Spinal cord (tissue), 9 donors: ENCODE measurements at regions not wholly inside any gene's neighbourhood (a gene's known extent, or its start where the extent isn't known, plus 50 kb on each side); places are given as distances from the start of the nearest gene placed in this dataset.

Experiments used
- DNase-seq, 6 donors: peaks; one replicate each; pipeline versions ENCODE4 v3.0.0 to v3.0.0-alpha.2; 2013 to 2015; ENCODE audit warnings: low spot score in 6 of 6, low read depth in 4 of 6
- H3K27ac ChIP-seq: one replicate; pipeline ENCODE4 v1.5.1; 2013; ENCODE audit warnings: low read depth, low read length, control low read depth
- H3K27me3 ChIP-seq: one replicate; pipeline ENCODE4 v1.6.1; 2013; ENCODE audit warnings: low read length; ENCODE audit not compliant: control insufficient read depth, insufficient read depth
- H3K36me3 ChIP-seq: one replicate; pipeline ENCODE4 v1.6.1; 2013; ENCODE audit warnings: low read length; ENCODE audit not compliant: control insufficient read depth, insufficient read depth
- H3K4me1 ChIP-seq: one replicate; pipeline ENCODE4 v1.6.1; 2013; ENCODE audit warnings: low read length; ENCODE audit not compliant: control insufficient read depth, insufficient read depth
- H3K4me3 ChIP-seq: one replicate; pipeline ENCODE4 v1.5.1; 2013; ENCODE audit warnings: low read depth, low read length, control low read depth
- H3K9me3 ChIP-seq: one replicate; pipeline ENCODE4 v1.6.1; 2013; ENCODE audit warnings: low read length; ENCODE audit not compliant: control insufficient read depth, insufficient read depth
- WGBS: methylation state at CpG from one replicate; pipeline ENCODE4 v1.1.5; 2013; ENCODE audit warnings: missing lambda C conversion rate; ENCODE audit not compliant: insufficient coverage; 5-methylcytosine and 5-hydroxymethylcytosine counted together
- donor health status: healthy.

DNA sequence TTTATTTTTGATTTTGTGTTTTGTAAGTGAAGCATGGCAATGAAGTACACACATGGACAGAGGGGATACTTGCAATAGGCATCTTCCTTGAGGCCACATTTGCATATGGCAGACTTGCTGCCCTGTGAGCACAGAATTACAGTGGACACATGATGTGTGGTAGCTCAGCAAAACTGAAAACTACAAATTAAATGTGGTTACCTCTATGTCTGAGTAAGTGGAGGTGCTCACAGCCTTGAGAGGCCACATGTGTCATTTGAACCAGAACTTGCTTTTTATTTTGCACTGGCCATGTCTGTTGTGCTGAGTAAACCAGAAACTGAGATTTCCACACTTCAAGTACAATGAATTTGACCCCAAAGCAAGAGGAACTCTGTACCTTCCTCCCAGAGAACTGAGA, 998.5 kb upstream of the NXPH2 start:
- H3K9me3 ChIP-seq = no peaks in the 10 kb centered on the region
- H3K4me3 ChIP-seq = no peak overlapping the region
- H3K36me3 ChIP-seq = no peaks in the 10 kb centered on the region
- no peaks in the 10 kb centered on the region for H3K4me1 ChIP-seq
- no peak for DNase-seq
- no peak overlapping the region for H3K27ac ChIP-seq
- H3K27me3 ChIP-seq = no peaks in the 10 kb centered on the region

DNA sequence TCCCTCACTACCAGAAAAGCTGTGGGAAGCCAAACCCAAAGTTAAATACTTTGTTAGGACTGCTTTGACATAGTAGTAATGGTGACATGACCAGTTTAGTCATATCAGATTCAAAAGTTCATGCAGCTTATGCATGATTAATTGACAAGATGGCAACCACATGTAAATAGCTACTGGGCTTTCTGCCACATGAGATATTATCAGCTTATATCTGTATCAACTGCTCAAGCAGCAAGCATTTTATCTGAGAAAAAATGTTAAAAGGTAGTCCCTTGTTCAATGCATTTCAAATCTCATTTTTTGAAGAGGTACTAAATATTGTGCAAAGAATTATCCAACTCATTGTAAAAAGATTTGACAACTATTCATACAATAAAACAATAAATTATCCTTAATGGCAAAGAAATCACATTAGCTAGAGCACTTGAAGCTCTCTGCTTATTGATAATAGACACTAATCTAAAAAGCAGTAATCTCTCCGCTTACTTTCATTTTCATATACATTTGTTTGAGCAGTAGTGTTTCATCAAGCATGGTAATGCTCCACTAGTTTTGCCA, 993.6 kb upstream of the NXPH2 start:
- no peaks in the 10 kb centered on the region for H3K9me3 ChIP-seq
- no peaks in the 10 kb centered on the region for H3K27me3 ChIP-seq
- H3K27ac ChIP-seq = no peak overlapping the region
- no peaks in the 10 kb centered on the region for H3K4me1 ChIP-seq
- WGBS = no CpG with 5 or more reads among the region's 1 CpG
- no peak overlapping the region for H3K4me3 ChIP-seq
- H3K36me3 ChIP-seq = no peaks in the 10 kb centered on the region
- DNase-seq = no peak

DNA sequence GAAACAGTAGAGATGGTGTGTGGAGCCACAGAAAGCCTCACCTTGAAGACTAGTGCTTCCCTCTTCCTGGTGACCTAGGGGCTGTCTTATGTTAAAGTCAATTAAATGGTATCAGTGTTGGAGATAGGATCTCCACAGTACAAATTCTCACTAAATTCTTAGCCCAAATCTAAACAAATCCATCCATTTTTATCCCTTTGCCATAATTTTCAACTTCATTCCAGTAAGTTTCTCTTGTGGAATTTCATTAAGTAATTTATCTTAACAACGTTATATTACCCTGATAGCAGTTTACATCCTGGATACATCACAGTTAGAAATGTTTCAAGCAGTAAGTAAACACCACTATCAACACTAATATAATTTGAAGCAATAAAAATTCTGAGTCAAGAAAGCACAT, 989.4 kb upstream of the NXPH2 start:
- H3K4me1 ChIP-seq = no peaks in the 10 kb centered on the region
- H3K27ac ChIP-seq = no peak overlapping the region
- H3K4me3 ChIP-seq = no peak overlapping the region
- DNase-seq = no peak
- H3K27me3 ChIP-seq = no peaks in the 10 kb centered on the region
- WGBS = no CpG with 5 or more reads among the region's 1 CpG
- no peaks in the 10 kb centered on the region for H3K9me3 ChIP-seq
- no peaks in the 10 kb centered on the region for H3K36me3 ChIP-seq

DNA sequence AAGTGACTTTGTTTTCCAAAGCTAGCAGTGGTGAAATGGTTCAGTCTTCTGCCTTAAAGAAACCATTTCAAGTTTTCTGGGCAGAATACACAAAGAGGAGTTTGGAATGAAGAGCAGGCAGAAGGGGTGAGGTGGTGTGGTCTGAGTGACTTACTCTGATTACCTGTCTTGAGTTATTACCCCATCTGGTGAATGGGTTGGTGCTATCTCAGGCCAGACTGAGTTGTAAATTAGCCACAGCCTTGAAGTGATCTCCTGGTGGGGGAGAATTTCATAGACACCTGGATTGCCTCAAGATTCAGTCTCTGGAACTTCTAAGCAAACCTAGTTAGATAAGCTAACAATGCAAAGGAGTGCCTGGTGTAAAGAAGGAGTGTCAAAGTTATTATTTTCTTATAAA, 983.5 kb upstream of the NXPH2 start:
- Histone ChIP-seq H3K4me3 (no peak overlapping the region), H3K36me3 (no peaks in the 10 kb centered on the region), H3K27me3 (no peaks in the 10 kb centered on the region), H3K27ac (no peak overlapping the region), H3K9me3 (no peaks in the 10 kb centered on the region), H3K4me1 (no peaks in the 10 kb centered on the region)
- DNase-seq = no peak

DNA sequence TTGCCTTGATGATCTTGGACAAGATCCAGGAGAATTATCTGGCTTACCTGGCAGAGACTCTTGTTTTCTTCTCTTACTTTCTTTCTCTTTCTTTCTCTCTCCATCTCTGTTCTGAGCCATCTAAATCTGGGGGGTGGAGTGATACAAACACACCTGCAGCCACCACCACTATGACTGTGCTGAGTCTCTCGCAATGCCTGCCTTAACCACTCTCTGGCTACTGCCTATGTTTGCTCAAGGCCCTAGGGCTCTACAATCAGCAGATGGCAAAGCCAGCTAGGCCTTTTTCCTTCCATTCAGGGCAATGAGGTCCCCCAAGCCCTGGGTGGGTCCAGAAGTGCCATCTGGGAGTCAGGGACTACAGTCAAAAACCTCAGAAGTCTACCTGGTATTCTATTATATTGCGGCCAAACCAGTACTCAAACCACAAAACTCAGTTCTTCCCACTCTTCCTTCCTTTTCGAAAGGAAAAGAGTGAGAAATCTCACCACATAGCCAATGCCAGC, 978.9 kb upstream of the NXPH2 start:
- H3K9me3 ChIP-seq = peaks cover 4% of the 10 kb centered on the region
- H3K4me1 ChIP-seq = no peaks in the 10 kb centered on the region
- WGBS = 100% methylated on average over 2 of the region's 3 CpGs
- no peaks in the 10 kb centered on the region for H3K27me3 ChIP-seq
- H3K27ac ChIP-seq = no peak overlapping the region
- H3K4me3 ChIP-seq = no peak overlapping the region
- DNase-seq = no peak
- H3K36me3 ChIP-seq = no peaks in the 10 kb centered on the region

DNA sequence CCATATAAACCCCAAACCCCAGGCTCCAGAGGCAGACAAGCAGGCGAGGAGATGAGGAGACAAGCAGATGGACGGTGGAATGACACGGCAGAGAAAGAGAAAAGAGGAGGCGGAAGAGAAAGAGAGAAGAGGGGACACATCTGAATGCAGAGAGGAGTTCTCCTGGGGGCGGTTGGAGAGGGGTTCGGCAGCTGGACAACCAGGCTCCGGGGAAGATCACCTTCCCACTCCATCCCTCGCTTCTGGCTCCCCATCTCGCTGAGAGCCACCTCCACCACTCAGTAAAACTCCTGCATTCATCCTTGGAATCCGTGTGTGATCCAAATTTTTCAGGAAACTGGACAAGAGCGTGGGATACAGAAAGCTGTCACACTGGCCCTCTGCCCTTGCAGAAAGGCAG, 966.7 kb upstream of the NXPH2 start:
- Histone ChIP-seq H3K27ac (no peak overlapping the region), H3K4me1 (no peaks in the 10 kb centered on the region), H3K36me3 (no peaks in the 10 kb centered on the region), H3K27me3 (no peaks in the 10 kb centered on the region), H3K4me3 (no peak overlapping the region), H3K9me3 (peaks cover 1% of the 10 kb centered on the region)
- DNase-seq = no peak
- 88% methylated on average over 8 of the region's 11 CpGs for WGBS

DNA sequence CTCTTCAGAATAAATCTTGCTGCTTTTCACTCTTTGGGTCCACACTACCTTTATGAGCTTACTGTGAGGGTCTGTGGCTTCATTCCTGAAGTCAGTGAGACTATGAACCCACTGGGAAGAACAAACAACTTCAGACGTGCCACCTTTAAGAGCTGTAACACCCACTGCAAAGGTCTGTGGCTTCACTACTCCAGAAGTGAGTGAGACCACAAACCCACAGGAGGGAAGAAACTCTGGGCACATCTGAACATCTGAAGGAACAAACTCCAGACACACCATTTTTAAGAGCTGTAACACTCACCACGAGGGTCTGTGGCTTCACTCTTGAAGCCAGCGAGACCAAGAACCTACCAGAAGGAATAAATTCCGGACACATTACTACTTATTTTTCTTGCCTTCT, 964.1 kb upstream of the NXPH2 start:
- WGBS = 76% methylated on average over 1 of the region's 4 CpGs
- no peaks in the 10 kb centered on the region for H3K27me3 ChIP-seq
- H3K27ac ChIP-seq = no peak overlapping the region
- no peaks in the 10 kb centered on the region for H3K36me3 ChIP-seq
- H3K4me3 ChIP-seq = no peak overlapping the region
- H3K9me3 ChIP-seq = no peaks in the 10 kb centered on the region
- DNase-seq = no peak
- no peaks in the 10 kb centered on the region for H3K4me1 ChIP-seq

DNA sequence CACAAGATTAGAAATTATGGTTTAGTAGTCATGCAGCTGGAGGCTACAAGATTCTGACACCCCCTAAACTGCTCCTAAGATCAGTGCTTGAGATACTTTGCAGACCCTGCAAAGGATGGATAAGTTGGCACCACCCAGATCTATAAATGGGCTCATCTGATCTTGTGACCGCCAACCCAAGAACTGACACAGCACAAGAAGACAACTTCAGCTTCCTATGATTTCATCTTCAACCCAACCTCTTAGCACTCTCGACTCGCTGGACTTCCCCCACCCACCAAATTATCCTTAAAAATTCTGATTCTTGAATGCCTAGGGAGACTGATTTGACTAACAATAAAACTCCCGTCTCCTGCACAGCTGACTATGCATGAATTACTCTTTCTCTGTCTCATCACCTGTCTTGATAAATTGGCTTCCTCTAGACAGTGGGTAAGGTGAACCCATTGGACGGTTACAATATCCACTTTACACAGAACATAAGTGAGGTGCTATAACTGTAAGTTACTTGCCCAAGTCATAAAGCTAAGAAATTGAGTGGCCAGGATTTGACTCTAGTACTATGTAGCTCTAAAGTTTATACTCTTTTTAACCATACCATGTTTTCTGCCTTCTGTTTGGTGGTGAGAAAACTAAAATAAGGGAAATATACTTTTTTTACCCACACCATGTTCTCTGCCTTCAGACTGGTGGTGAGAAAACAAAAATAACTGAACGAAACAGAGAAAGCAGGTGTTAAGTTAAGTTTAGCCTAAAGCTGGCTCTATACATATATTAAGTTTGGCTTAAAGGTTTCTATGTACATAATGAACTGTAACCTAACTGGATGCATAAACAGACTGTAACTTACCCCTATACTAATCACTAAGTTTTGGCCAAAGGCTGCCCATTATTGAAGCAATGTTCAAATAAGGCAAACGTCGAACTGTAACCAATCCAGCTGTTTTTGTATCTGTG, 962.3 kb upstream of the NXPH2 start:
- no peaks in the 10 kb centered on the region for H3K9me3 ChIP-seq
- no peak overlapping the region for H3K4me3 ChIP-seq
- no peak for DNase-seq
- no peak overlapping the region for H3K27ac ChIP-seq
- WGBS = 96% methylated on average over 3 of the region's 8 CpGs
- H3K4me1 ChIP-seq = no peaks in the 10 kb centered on the region
- no peaks in the 10 kb centered on the region for H3K36me3 ChIP-seq
- H3K27me3 ChIP-seq = no peaks in the 10 kb centered on the region

DNA sequence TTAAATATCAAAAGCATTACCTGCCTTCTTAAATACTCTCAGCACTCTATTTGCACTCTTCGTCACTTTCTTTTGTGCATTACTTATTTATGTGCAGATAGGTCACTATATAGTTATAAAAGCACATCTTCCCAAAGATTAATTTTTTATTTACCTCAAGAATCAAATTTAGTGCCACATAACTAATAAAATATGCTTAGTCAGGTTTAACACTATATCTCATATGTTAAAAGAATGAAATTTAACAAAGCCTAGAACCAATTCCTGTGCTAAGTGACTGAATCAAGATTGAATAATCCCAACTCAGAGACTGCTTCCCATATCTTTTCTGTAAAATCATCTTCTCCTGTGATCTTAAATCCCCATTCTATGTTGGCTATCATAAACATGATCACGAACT, 957.5 kb upstream of the NXPH2 start:
- Histone ChIP-seq H3K4me3 (no peak overlapping the region), H3K9me3 (no peaks in the 10 kb centered on the region), H3K4me1 (no peaks in the 10 kb centered on the region), H3K27me3 (no peaks in the 10 kb centered on the region), H3K27ac (no peak overlapping the region), H3K36me3 (no peaks in the 10 kb centered on the region)
- no CpG with 5 or more reads among the region's 2 CpGs for WGBS
- no peak for DNase-seq

DNA sequence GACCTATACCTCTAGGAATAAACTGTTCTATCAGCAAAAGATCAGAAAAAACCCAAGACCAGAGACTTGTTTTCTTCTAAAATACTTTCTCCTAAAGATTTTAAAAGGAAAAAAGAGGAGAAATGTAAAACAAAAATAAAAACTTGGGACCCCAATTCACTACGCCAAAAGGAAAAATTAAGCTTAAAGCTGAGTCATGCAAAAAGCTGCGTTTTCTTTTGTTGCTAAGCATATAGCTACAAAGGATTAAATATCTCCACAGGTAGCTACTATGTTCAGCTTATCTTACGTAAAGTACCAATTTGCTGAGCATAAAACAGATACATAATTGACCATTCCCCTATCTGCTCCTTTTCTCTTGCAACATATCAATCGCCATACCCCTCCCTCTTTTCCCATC, 950.0 kb upstream of the NXPH2 start:
- Histone ChIP-seq H3K4me1 (no peaks in the 10 kb centered on the region), H3K4me3 (no peak overlapping the region), H3K27ac (no peak overlapping the region), H3K27me3 (no peaks in the 10 kb centered on the region), H3K9me3 (no peaks in the 10 kb centered on the region), H3K36me3 (no peaks in the 10 kb centered on the region)
- DNase-seq = no peak
- WGBS = 100% methylated on average over 2 of the region's 4 CpGs
